ENCODE measurements at regions not wholly inside any gene's neighbourhood (a gene's known extent, or its start where the extent isn't known, plus 50 kb on each side); places are given as distances from the start of the nearest gene placed in this dataset.

- no peak for DNase-seq (ENCODE audit: low read depth)
Observed at GRCh38 chr7:155181768-155182167, 111.6 kb downstream of the HTR5A start.

- DNase-seq (ENCODE audit: low read depth), result no peak
Observed at GRCh38 chr7:155182406-155182970, 112.4 kb downstream of the HTR5A start.

- DNase-seq (ENCODE audit: low read depth), result no peak
Observed at GRCh38 chr7:155183655-155184054, 113.5 kb downstream of the HTR5A start.

GRCh38 chr7:155184923-155185322, 112.8 kb upstream of the INSIG1 start:
- DNase-seq (ENCODE audit: low read depth), result no peak

GRCh38 chr7:155187061-155187785, 110.5 kb upstream of the INSIG1 start:
- DNase-seq (ENCODE audit: low read depth), result no peak

- peak; percentile 70 for DNase-seq (ENCODE audit: low read depth)
Observed at GRCh38 chr7:155188357-155188756, 109.3 kb upstream of the INSIG1 start.

GRCh38 chr7:155188821-155189581, 108.7 kb upstream of the INSIG1 start:
- peak; percentile 28 for DNase-seq (ENCODE audit: low read depth)

- no peak for DNase-seq (ENCODE audit: low read depth)
Observed at GRCh38 chr7:155189590-155189989, 108.1 kb upstream of the INSIG1 start.

- DNase-seq (ENCODE audit: low read depth), result no peak
Observed at GRCh38 chr7:155190688-155191087, 107.0 kb upstream of the INSIG1 start.

- no peak for DNase-seq (ENCODE audit: low read depth)
Observed at GRCh38 chr7:155191137-155191536, 106.5 kb upstream of the INSIG1 start.

GRCh38 chr7:155191901-155192478, 105.7 kb upstream of the INSIG1 start:
- DNase-seq (ENCODE audit: low read depth), result no peak

- no peak for DNase-seq (ENCODE audit: low read depth)
Observed at GRCh38 chr7:155192961-155193640, 104.6 kb upstream of the INSIG1 start.

GRCh38 chr7:155193716-155194115, 104.0 kb upstream of the INSIG1 start:
- DNase-seq (ENCODE audit: low read depth), result no peak

- DNase-seq (ENCODE audit: low read depth), result no peak
Observed at GRCh38 chr7:155194382-155195140, 103.1 kb upstream of the INSIG1 start.

- no peak for DNase-seq (ENCODE audit: low read depth)
Observed at GRCh38 chr7:155195939-155196523, 101.6 kb upstream of the INSIG1 start.

- no peak for DNase-seq (ENCODE audit: low read depth)
Observed at GRCh38 chr7:155198196-155198892, 99.3 kb upstream of the INSIG1 start.

GRCh38 chr7:155198901-155199845, 98.5 kb upstream of the INSIG1 start:
- DNase-seq (ENCODE audit: low read depth), result peak; percentile 58

- no peak for DNase-seq (ENCODE audit: low read depth)
Observed at GRCh38 chr7:155201325-155202087, 96.2 kb upstream of the INSIG1 start.
